CD14-positive monocyte (primary cell): ENCODE measurements at regions not wholly inside any gene's neighbourhood (a gene's known extent, or its start where the extent isn't known, plus 50 kb on each side); places are given as distances from the start of the nearest gene placed in this dataset.

Source experiments
- DNase-seq, 3 donors: peaks; one replicate each; pipeline ENCODE4 v3.0.0-alpha.2; 2011 to 2022
- H2AFZ ChIP-seq: 2 replicates; pipeline ENCODE4 v1.6.0; 2012; ENCODE audit warnings: mild to moderate bottlenecking, low read depth, low read length, inconsistent platforms; ENCODE audit not compliant: insufficient read depth, poor library complexity, severe bottlenecking
- H3K27ac ChIP-seq, 2 donors: 1 replicate in 1 of 2; 2 replicates in 1 of 2; pipeline ENCODE4 v1.5.1; 2012 to 2013; ENCODE audit warnings: low read length in 2 of 2, control low read depth in 1 of 2, inconsistent platforms in 1 of 2, low read depth in 1 of 2, mild to moderate bottlenecking in 1 of 2
- H3K27me3 ChIP-seq, 2 donors: one replicate each; pipeline versions ENCODE4 v1.6.0 to v1.6.1; 2011 to 2013; ENCODE audit warnings: low read length in 2 of 2; ENCODE audit not compliant: control insufficient read depth in 2 of 2, insufficient read depth in 2 of 2
- H3K36me3 ChIP-seq, 2 donors: replicated peaks in 1 of 2; 1 replicate in 1 of 2; 2 replicates in 1 of 2; pipeline versions ENCODE4 v1.5.1 to v1.6.1; 2012 to 2013; ENCODE audit warnings: low read length in 2 of 2, control low read depth in 1 of 2, inconsistent platforms in 1 of 2, mild to moderate bottlenecking in 1 of 2; ENCODE audit not compliant: insufficient read depth in 2 of 2, control insufficient read depth in 1 of 2
- H3K4me1 ChIP-seq, 2 donors: 1 replicate in 1 of 2; 2 replicates in 1 of 2; pipeline versions ENCODE4 v1.5.1 to v1.6.1; 2012 to 2013; ENCODE audit warnings: low read length in 2 of 2, control low read depth in 1 of 2, inconsistent platforms in 1 of 2, mild to moderate bottlenecking in 1 of 2, moderate library complexity in 1 of 2; ENCODE audit not compliant: insufficient read depth in 2 of 2, control insufficient read depth in 1 of 2
- H3K4me2 ChIP-seq: replicated peaks from 2 replicates; pipeline ENCODE3; 2012; ENCODE audit warnings: low read length, moderate library complexity, mild to moderate bottlenecking; ENCODE audit not compliant: poor library complexity, severe bottlenecking; ENCODE audit errors: extremely low read depth
- H3K4me3 ChIP-seq, 3 experiments: fragments of 200-600 bp in 1 of 3; sonication (generic) in 1 of 3; replicated peaks in 1 of 3; 1 replicate in 2 of 3; 2 replicates in 1 of 3; pipeline ENCODE4 v1.5.1; 2011 to 2013; ENCODE audit warnings: low read length in 3 of 3, mild to moderate bottlenecking in 3 of 3, control low read depth in 2 of 3, low read depth in 2 of 3, inconsistent platforms in 1 of 3, moderate library complexity in 1 of 3
- H3K79me2 ChIP-seq: 2 replicates; pipeline ENCODE4 v1.6.0; 2012; ENCODE audit warnings: mild to moderate bottlenecking, control low read depth, inconsistent platforms, low read length, moderate library complexity; ENCODE audit not compliant: insufficient read depth
- H3K9ac ChIP-seq: 2 replicates; pipeline ENCODE4 v1.6.0; 2017; ENCODE audit warnings: low read length, mild to moderate bottlenecking; ENCODE audit not compliant: insufficient read depth, poor library complexity, severe bottlenecking
- H3K9me3 ChIP-seq, 2 donors: replicated peaks in 1 of 2; 1 replicate in 1 of 2; 2 replicates in 1 of 2; pipeline versions ENCODE4 v1.5.1 to v1.6.1; 2012 to 2013; ENCODE audit warnings: low read length in 2 of 2, control low read depth in 1 of 2; ENCODE audit not compliant: control insufficient read depth in 1 of 2, insufficient read depth in 1 of 2
- H4K20me1 ChIP-seq: 2 replicates; pipeline ENCODE4 v1.6.0; 2012; ENCODE audit warnings: mild to moderate bottlenecking, low read length, control low read depth, moderate library complexity; ENCODE audit not compliant: insufficient read depth
- H3K27ac Mint-ChIP-seq, 7 donors: one replicate each; pipeline ENCODE4 v1.8.0; 2020; ENCODE audit warnings: mild to moderate bottlenecking in 7 of 7, mixed read lengths in 7 of 7, moderate library complexity in 6 of 7, inconsistent platforms in 2 of 7
- H3K27me3 Mint-ChIP-seq, 3 donors: one replicate each; pipeline ENCODE4 v1.8.0; 2021 to 2022; ENCODE audit warnings: low read depth in 3 of 3, mild to moderate bottlenecking in 3 of 3, mixed read lengths in 3 of 3, moderate library complexity in 3 of 3, inconsistent platforms in 1 of 3
- H3K36me3 Mint-ChIP-seq, 2 donors: one replicate each; pipeline ENCODE4 v1.8.0; 2020; ENCODE audit warnings: mixed read lengths in 2 of 2, inconsistent platforms in 1 of 2, mild to moderate bottlenecking in 1 of 2
- H3K4me1 Mint-ChIP-seq: one replicate; pipeline ENCODE4 v1.8.0; 2020; ENCODE audit warnings: mild to moderate bottlenecking, mixed read lengths
- H3K4me3 Mint-ChIP-seq, 2 donors: one replicate each; pipeline ENCODE4 v1.8.0; 2020; ENCODE audit warnings: mild to moderate bottlenecking in 2 of 2, mixed read lengths in 2 of 2, moderate library complexity in 1 of 2
- H3K9me3 Mint-ChIP-seq, 7 donors: one replicate each; pipeline ENCODE4 v1.8.0; 2020 to 2022; ENCODE audit warnings: mixed read lengths in 7 of 7, mild to moderate bottlenecking in 6 of 7, moderate library complexity in 6 of 7, inconsistent platforms in 2 of 7
- CTCF ChIP-seq: fragments of 200-600 bp; IDR thresholded peaks from one replicate; pipeline ENCODE4 v1.8.0; 2022; ENCODE audit warnings: antibody characterized with exemption, mild to moderate bottlenecking
- WGBS: methylation state at CpG from one replicate; pipeline ENCODE4 v1.1.5; 2013; ENCODE audit warnings: missing lambda C conversion rate; ENCODE audit not compliant: insufficient coverage; 5-methylcytosine and 5-hydroxymethylcytosine counted together
- intact Hi-C, 2 donors: fragments of 100-400 bp; cut with micrococcal nuclease; formaldehyde crosslinking; loops; one replicate each; pipeline versions ENCODE4 v1.15.0 to v1.15.1; 2023

DNA sequence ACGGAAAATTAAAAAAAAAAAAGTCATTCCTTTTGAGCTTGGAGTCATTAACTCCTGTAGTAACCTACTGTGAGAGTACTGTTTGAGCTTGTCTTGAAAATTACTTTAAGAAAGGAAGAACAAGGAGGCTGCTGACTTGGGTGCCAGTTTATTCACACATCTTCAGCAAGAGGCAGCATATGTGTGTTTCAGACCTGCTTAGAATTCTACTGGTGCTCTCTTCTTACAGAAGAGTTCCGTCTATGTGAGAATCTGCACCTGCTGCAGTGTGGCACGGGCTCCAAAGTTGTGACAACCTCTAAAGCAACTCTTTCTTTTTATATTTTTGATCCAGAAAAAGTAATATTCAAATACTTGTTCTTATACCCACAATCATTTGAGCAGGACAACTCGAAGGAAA lies 117.4 kb upstream of the SOX4 start:
- WGBS, result 100% methylated on average over 3 of the region's 4 CpGs
- H3K4me1 Mint-ChIP-seq, result peaks cover 7% of the 10 kb centered on the region
- no peaks in the 10 kb centered on the region for H4K20me1 ChIP-seq
- no peak overlapping the region for H2AFZ ChIP-seq
- H3K27me3 ChIP-seq, result no peaks in the 10 kb centered on the region
- H3K36me3 ChIP-seq, result no peaks in the 10 kb centered on the region
- H3K4me1 ChIP-seq, result no peaks in the 10 kb centered on the region
- H3K79me2 ChIP-seq, result no peaks in the 10 kb centered on the region
- H3K27me3 Mint-ChIP-seq, result peaks cover 0 to 2% (median 0%) of the 10 kb centered on the region in 3 donors
- no peak overlapping the region for H3K4me3 Mint-ChIP-seq
- H3K9me3 Mint-ChIP-seq, result no peaks in the 10 kb centered on the region
- intact Hi-C loops, result no loop called here
- DNase-seq, result no peak
- no peak for TF ChIP-seq CTCF
- no peak overlapping the region for H3K27ac ChIP-seq
- no peaks in the 10 kb centered on the region for H3K36me3 Mint-ChIP-seq
- no peak overlapping the region for H3K27ac Mint-ChIP-seq
- no peak overlapping the region for H3K4me3 ChIP-seq
- no peak overlapping the region for H3K9ac ChIP-seq
- H3K9me3 ChIP-seq, result no peaks in the 10 kb centered on the region
- H3K4me2 ChIP-seq, result no peak overlapping the region

GRCh38 chr6:21478411-21478810 lies 115.1 kb upstream of the SOX4 start:
- H3K36me3 Mint-ChIP-seq, result no peaks in the 10 kb centered on the region

More at GRCh38 chr6:21478411-21478810, 115.1 kb upstream of the SOX4 start:
- no peaks in the 10 kb centered on the region for H3K79me2 ChIP-seq
- no peaks in the 10 kb centered on the region for H4K20me1 ChIP-seq
- no peaks in the 10 kb centered on the region for H3K27me3 ChIP-seq
- intact Hi-C loops, result no loop called here
- H3K4me2 ChIP-seq, result no peak overlapping the region
- no peak overlapping the region for H2AFZ ChIP-seq
- WGBS, result no CpG with 5 or more reads among the region's 2 CpGs
- DNase-seq, result no peak
- no peak overlapping the region for H3K9ac ChIP-seq
- no peak overlapping the region for H3K27ac Mint-ChIP-seq
- no peak for TF ChIP-seq CTCF
- H3K9me3 ChIP-seq, result no peaks in the 10 kb centered on the region
- no peak overlapping the region for H3K4me3 ChIP-seq
- H3K27me3 Mint-ChIP-seq, result peaks cover 0 to 3% (median 0%) of the 10 kb centered on the region in 3 donors
- no peak overlapping the region for H3K27ac ChIP-seq
- peaks cover 0 to 4% (median 0%) of the 10 kb centered on the region in 7 donors for H3K9me3 Mint-ChIP-seq
- no peaks in the 10 kb centered on the region for H3K4me1 ChIP-seq
- peaks cover 7% of the 10 kb centered on the region for H3K4me1 Mint-ChIP-seq
- H3K4me3 Mint-ChIP-seq, result no peak overlapping the region
- no peaks in the 10 kb centered on the region for H3K36me3 ChIP-seq
